Fibroblast of lung (primary cell): ENCODE measurements at regions not wholly inside any gene's neighbourhood (a gene's known extent, or its start where the extent isn't known, plus 50 kb on each side); places are given as distances from the start of the nearest gene placed in this dataset.

ENCODE experiments used
- DNase-seq, 2 donors: peaks; one replicate each; pipeline versions ENCODE4 v3.0.0 to v3.0.0-alpha.2; 2010; ENCODE audit warnings: low read depth in 2 of 2
- H2AFZ ChIP-seq: 2 replicates; pipeline ENCODE4 v1.5.1; 2012; ENCODE audit warnings: low read length, control low read depth, inconsistent platforms
- H3K27ac ChIP-seq: 2 replicates; pipeline ENCODE4 v1.5.1; 2011; ENCODE audit warnings: low read length, control low read depth; ENCODE audit not compliant: insufficient read depth
- H3K27me3 ChIP-seq: 2 replicates; pipeline ENCODE4 v1.5.1; 2011; ENCODE audit warnings: mild to moderate bottlenecking, low read length; ENCODE audit not compliant: control insufficient read depth, insufficient read depth
- H3K36me3 ChIP-seq: 2 replicates; pipeline ENCODE4 v1.5.1; 2011; ENCODE audit warnings: low read length; ENCODE audit not compliant: control insufficient read depth, insufficient read depth
- H3K4me1 ChIP-seq: 2 replicates; pipeline ENCODE4 v1.5.1; 2011; ENCODE audit warnings: low read length; ENCODE audit not compliant: control insufficient read depth, insufficient read depth; ENCODE audit errors: extremely low read depth
- H3K4me2 ChIP-seq: 2 replicates; pipeline ENCODE4 v1.5.1; 2011; ENCODE audit warnings: low read length, control low read depth; ENCODE audit not compliant: insufficient read depth; ENCODE audit errors: extremely low read depth
- H3K4me3 ChIP-seq, 4 experiments: fragments of 200-600 bp in 1 of 4; sonication (generic) in 1 of 4; replicated peaks in 1 of 4; 2 replicates each; pipeline ENCODE4 v1.5.1; 2011 to 2016; ENCODE audit warnings: low read length in 4 of 4, low read depth in 3 of 4, mild to moderate bottlenecking in 3 of 4, control low read depth in 2 of 4, inconsistent platforms in 1 of 4, mixed read lengths in 1 of 4; ENCODE audit not compliant: insufficient read depth in 1 of 4; ENCODE audit errors: control extremely low read depth in 1 of 4
- H3K79me2 ChIP-seq: 2 replicates; pipeline ENCODE4 v1.5.1; 2012; ENCODE audit warnings: mild to moderate bottlenecking, low read length, inconsistent platforms; ENCODE audit not compliant: control insufficient read depth, insufficient read depth
- H3K9ac ChIP-seq: 2 replicates; pipeline ENCODE4 v1.5.1; 2011; ENCODE audit warnings: mild to moderate bottlenecking, low read length, control low read depth; ENCODE audit not compliant: insufficient read depth
- H3K9me3 ChIP-seq: 2 replicates; pipeline ENCODE4 v1.5.1; 2012; ENCODE audit warnings: low read depth, low read length; ENCODE audit not compliant: control insufficient read depth, insufficient read depth
- H4K20me1 ChIP-seq: 2 replicates; pipeline ENCODE4 v1.5.1; 2011; ENCODE audit warnings: low read length; ENCODE audit not compliant: control insufficient read depth, insufficient read depth; ENCODE audit errors: extremely low read depth
- EZH2 ChIP-seq: IDR thresholded peaks from 2 replicates; pipeline ENCODE4 v1.5.1; 2012; ENCODE audit warnings: low read length, control low read depth, mild to moderate bottlenecking; ENCODE audit errors: missing control alignments
- TF ChIP-seq, protein P1 (sequence below), 2 donors: IDR thresholded peaks in 1 of 2; conservative IDR thresholded peaks in 1 of 2; 1 replicate in 1 of 2; 2 replicates in 1 of 2; pipeline ENCODE4 v1.5.1; 2011 to 2012; ENCODE audit warnings: low read length in 2 of 2, control low read depth in 1 of 2, inconsistent platforms in 1 of 2, low read depth in 1 of 2, mild to moderate bottlenecking in 1 of 2

DNA sequence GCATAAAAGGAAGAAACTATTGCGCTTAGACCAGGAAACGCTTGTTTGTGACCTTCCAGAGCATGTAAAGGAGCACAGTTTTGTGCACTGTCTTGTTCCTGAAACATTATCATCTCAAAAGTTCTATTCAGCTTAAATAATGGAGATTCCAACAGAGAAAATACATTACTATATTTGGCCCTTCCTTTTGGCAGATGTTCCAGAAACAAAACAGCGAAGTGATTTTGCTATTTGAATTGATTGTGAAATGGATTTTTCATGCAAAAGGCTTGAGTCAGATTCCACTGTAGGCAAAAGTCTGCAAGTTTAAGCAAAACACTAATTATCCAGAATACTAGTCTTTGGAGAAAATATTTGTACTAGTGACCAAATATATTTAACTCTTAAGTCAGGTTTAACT is 80.3 kb upstream of the PTBP2 start:
- no peaks in the 10 kb centered on the region for H3K9me3 ChIP-seq
- no peaks in the 10 kb centered on the region for H3K27me3 ChIP-seq
- H3K27ac ChIP-seq = no peak overlapping the region
- no peaks in the 10 kb centered on the region for H3K36me3 ChIP-seq
- H3K4me2 ChIP-seq = no peak overlapping the region
- TF ChIP-seq, protein P1, sequence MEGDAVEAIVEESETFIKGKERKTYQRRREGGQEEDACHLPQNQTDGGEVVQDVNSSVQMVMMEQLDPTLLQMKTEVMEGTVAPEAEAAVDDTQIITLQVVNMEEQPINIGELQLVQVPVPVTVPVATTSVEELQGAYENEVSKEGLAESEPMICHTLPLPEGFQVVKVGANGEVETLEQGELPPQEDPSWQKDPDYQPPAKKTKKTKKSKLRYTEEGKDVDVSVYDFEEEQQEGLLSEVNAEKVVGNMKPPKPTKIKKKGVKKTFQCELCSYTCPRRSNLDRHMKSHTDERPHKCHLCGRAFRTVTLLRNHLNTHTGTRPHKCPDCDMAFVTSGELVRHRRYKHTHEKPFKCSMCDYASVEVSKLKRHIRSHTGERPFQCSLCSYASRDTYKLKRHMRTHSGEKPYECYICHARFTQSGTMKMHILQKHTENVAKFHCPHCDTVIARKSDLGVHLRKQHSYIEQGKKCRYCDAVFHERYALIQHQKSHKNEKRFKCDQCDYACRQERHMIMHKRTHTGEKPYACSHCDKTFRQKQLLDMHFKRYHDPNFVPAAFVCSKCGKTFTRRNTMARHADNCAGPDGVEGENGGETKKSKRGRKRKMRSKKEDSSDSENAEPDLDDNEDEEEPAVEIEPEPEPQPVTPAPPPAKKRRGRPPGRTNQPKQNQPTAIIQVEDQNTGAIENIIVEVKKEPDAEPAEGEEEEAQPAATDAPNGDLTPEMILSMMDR (conservative IDR thresholded peaks at IDR 0.05 in 1 of 2, IDR thresholded peaks at IDR 0.05 in 1 of 2; ENCODE audit: low read depth in 1 of 2, low read length in 2 of 2) = no peak
- TF ChIP-seq EZH2 = no peak
- no peak overlapping the region for H3K9ac ChIP-seq
- no peaks in the 10 kb centered on the region for H4K20me1 ChIP-seq
- peak; percentile 8 to 76 for DNase-seq
- H3K4me1 ChIP-seq = peaks cover 4% of the 10 kb centered on the region
- H3K4me3 ChIP-seq = no peak overlapping the region
- H2AFZ ChIP-seq = peak overlapping the region; percentile 14
- no peaks in the 10 kb centered on the region for H3K79me2 ChIP-seq

DNA sequence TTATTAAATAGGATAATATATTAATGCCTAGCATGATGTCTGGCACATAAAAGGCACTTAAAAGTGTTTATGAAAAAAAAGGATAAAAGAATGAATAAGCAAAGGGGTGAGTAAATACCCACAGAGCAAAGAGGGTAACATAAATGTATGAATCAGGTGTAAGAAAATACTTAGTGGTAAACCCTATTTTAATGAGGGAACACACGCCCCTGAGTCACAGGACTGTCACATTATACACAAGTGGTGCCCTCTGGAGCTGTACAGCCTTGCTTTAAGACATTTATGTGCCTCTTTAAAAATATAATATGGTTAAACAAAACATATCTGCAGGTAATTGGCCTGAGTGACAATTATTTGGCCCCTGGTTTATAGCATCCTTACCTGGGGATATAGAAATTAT is 78.1 kb upstream of the PTBP2 start:
- Histone ChIP-seq H3K27ac (no peak overlapping the region), H2AFZ (no peak overlapping the region)
- TF ChIP-seq, protein P1 (conservative IDR thresholded peaks at IDR 0.05 in 1 of 2, IDR thresholded peaks at IDR 0.05 in 1 of 2; ENCODE audit: low read depth in 1 of 2, low read length in 2 of 2) = no peak
- no peak for TF ChIP-seq EZH2

DNA sequence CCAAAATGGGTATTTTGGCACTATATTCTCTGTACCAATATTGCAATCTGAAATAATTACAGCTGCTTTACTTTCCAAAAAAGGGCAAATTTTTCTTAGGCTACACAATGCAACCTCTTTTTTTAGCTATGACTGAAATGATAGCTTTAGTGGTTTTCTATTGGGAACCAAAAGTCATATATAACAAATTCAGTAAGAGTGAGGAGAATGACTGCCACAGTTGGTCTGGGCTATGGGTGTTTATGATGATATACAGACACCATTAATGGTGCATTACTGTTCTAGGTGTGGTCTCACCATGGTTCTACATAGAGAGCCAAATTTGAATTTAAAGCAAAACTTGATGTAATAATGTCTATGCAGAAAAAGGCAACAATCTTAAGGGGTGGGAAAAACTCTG is 72.3 kb upstream of the PTBP2 start:
- Histone ChIP-seq H3K4me2 (no peak overlapping the region), H3K79me2 (no peaks in the 10 kb centered on the region)

More for the DNA sequence above, 78.1 kb upstream of the PTBP2 start:
- no peaks in the 10 kb centered on the region for H3K27me3 ChIP-seq
- no peaks in the 10 kb centered on the region for H4K20me1 ChIP-seq
- no peaks in the 10 kb centered on the region for H3K79me2 ChIP-seq
- peaks cover 4% of the 10 kb centered on the region for H3K4me1 ChIP-seq
- no peaks in the 10 kb centered on the region for H3K36me3 ChIP-seq
- DNase-seq = no peak
- no peak overlapping the region for H3K9ac ChIP-seq
- H3K4me3 ChIP-seq = no peak overlapping the region
- H3K9me3 ChIP-seq = no peaks in the 10 kb centered on the region
- no peak overlapping the region for H3K4me2 ChIP-seq

More for the DNA sequence above, 72.3 kb upstream of the PTBP2 start:
- H3K27me3 ChIP-seq = no peaks in the 10 kb centered on the region
- DNase-seq = no peak
- no peaks in the 10 kb centered on the region for H3K36me3 ChIP-seq
- no peaks in the 10 kb centered on the region for H4K20me1 ChIP-seq
- no peaks in the 10 kb centered on the region for H3K9me3 ChIP-seq
- H3K9ac ChIP-seq = no peak overlapping the region
- H3K4me3 ChIP-seq = no peak overlapping the region
- H3K27ac ChIP-seq = no peak overlapping the region
- no peak overlapping the region for H2AFZ ChIP-seq
- no peaks in the 10 kb centered on the region for H3K4me1 ChIP-seq
- TF ChIP-seq, protein P1 (conservative IDR thresholded peaks at IDR 0.05 in 1 of 2, IDR thresholded peaks at IDR 0.05 in 1 of 2; ENCODE audit: low read depth in 1 of 2, low read length in 2 of 2) = no peak
- TF ChIP-seq EZH2 = no peak
